ENCODE measurements at regions not wholly inside any gene's neighbourhood (a gene's known extent, or its start where the extent isn't known, plus 50 kb on each side); places are given as distances from the start of the nearest gene placed in this dataset.

GRCh38 chr13:58884353-58885209 lies 1253.0 kb downstream of the PCDH17 start:
- DNase-seq (ENCODE audit: insufficient read length) (no peak), FAIRE-seq (no peak)
- TF ChIP-seq TAF1 (IDR thresholded peaks at IDR 0.05; ENCODE audit: borderline replicate concordance, low read depth, low read length) (no peak), POLR2AphosphoS5 (IDR thresholded peaks at IDR 0.05; ENCODE audit: low read depth, low read length) (no peak), POLR2A (IDR thresholded peaks at IDR 0.05; ENCODE audit: low read depth, low read length) (no peak)

GRCh38 chr13:58889474-58889873 lies 1257.9 kb downstream of the PCDH17 start:
- FAIRE-seq (no peak), DNase-seq (ENCODE audit: insufficient read length) (no peak)
- TF ChIP-seq POLR2AphosphoS5 (IDR thresholded peaks at IDR 0.05; ENCODE audit: low read depth, low read length) = no peak
- no peak for TF ChIP-seq POLR2A (IDR thresholded peaks at IDR 0.05; ENCODE audit: low read depth, low read length)
- no peak for TF ChIP-seq TAF1 (IDR thresholded peaks at IDR 0.05; ENCODE audit: borderline replicate concordance, low read depth, low read length)

- FAIRE-seq = no peak
Measured at GRCh38 chr13:58893396-58893795, 1261.9 kb downstream of the PCDH17 start.

GRCh38 chr13:58906329-58907007 lies 1257.3 kb downstream of the DIAPH3 start:
- no peak for DNase-seq (ENCODE audit: insufficient read length)
- TF ChIP-seq POLR2AphosphoS5 (IDR thresholded peaks at IDR 0.05; ENCODE audit: low read depth, low read length) (no peak), POLR2A (IDR thresholded peaks at IDR 0.05; ENCODE audit: low read depth, low read length) (no peak), TAF1 (IDR thresholded peaks at IDR 0.05; ENCODE audit: borderline replicate concordance, low read depth, low read length) (no peak)
- no peak for FAIRE-seq

More at GRCh38 chr13:58893396-58893795, 1261.9 kb downstream of the PCDH17 start:
- TF ChIP-seq POLR2AphosphoS5 (IDR thresholded peaks at IDR 0.05; ENCODE audit: low read depth, low read length) (no peak), TAF1 (IDR thresholded peaks at IDR 0.05; ENCODE audit: borderline replicate concordance, low read depth, low read length) (no peak), POLR2A (IDR thresholded peaks at IDR 0.05; ENCODE audit: low read depth, low read length) (no peak)
- no peak for DNase-seq (ENCODE audit: insufficient read length)

GRCh38 chr13:58907347-58907746 lies 1256.4 kb downstream of the DIAPH3 start:
- DNase-seq (ENCODE audit: insufficient read length) = no peak
- no peak for FAIRE-seq
- TF ChIP-seq POLR2A (IDR thresholded peaks at IDR 0.05; ENCODE audit: low read depth, low read length) = no peak

GRCh38 chr13:58908019-58908679 lies 1255.6 kb downstream of the DIAPH3 start:
- no peak for DNase-seq (ENCODE audit: insufficient read length)
- TF ChIP-seq POLR2AphosphoS5 (IDR thresholded peaks at IDR 0.05; ENCODE audit: low read depth, low read length) = no peak
- TF ChIP-seq POLR2A (IDR thresholded peaks at IDR 0.05; ENCODE audit: low read depth, low read length) = no peak
- TF ChIP-seq TAF1 (IDR thresholded peaks at IDR 0.05; ENCODE audit: borderline replicate concordance, low read depth, low read length) = no peak
- FAIRE-seq = no peak

GRCh38 chr13:58919551-58919950 lies 1244.2 kb downstream of the DIAPH3 start:
- TF ChIP-seq POLR2A (IDR thresholded peaks at IDR 0.05; ENCODE audit: low read depth, low read length) = no peak
- no peak for TF ChIP-seq TAF1 (IDR thresholded peaks at IDR 0.05; ENCODE audit: borderline replicate concordance, low read depth, low read length)
- TF ChIP-seq POLR2AphosphoS5 (IDR thresholded peaks at IDR 0.05; ENCODE audit: low read depth, low read length) = no peak
- no peak for FAIRE-seq
- DNase-seq (ENCODE audit: insufficient read length) = no peak

- DNase-seq (ENCODE audit: insufficient read length) (no peak), FAIRE-seq (no peak)
- TF ChIP-seq POLR2AphosphoS5 (IDR thresholded peaks at IDR 0.05; ENCODE audit: low read depth, low read length) (no peak), POLR2A (IDR thresholded peaks at IDR 0.05; ENCODE audit: low read depth, low read length) (no peak), TAF1 (IDR thresholded peaks at IDR 0.05; ENCODE audit: borderline replicate concordance, low read depth, low read length) (no peak)
Measured at GRCh38 chr13:58921129-58921528, 1242.6 kb downstream of the DIAPH3 start.

GRCh38 chr13:58926858-58927257 lies 1236.9 kb downstream of the DIAPH3 start:
- no peak for TF ChIP-seq POLR2A (IDR thresholded peaks at IDR 0.05; ENCODE audit: low read depth, low read length)
- no peak for TF ChIP-seq POLR2AphosphoS5 (IDR thresholded peaks at IDR 0.05; ENCODE audit: low read depth, low read length)
- TF ChIP-seq TAF1 (IDR thresholded peaks at IDR 0.05; ENCODE audit: borderline replicate concordance, low read depth, low read length) = no peak
- FAIRE-seq (no peak), DNase-seq (ENCODE audit: insufficient read length) (no peak)

- DNase-seq (ENCODE audit: insufficient read length) = no peak
- FAIRE-seq = no peak
- TF ChIP-seq POLR2AphosphoS5 (IDR thresholded peaks at IDR 0.05; ENCODE audit: low read depth, low read length) (no peak), POLR2A (IDR thresholded peaks at IDR 0.05; ENCODE audit: low read depth, low read length) (no peak), TAF1 (IDR thresholded peaks at IDR 0.05; ENCODE audit: borderline replicate concordance, low read depth, low read length) (no peak)
Measured at GRCh38 chr13:58933475-58933874, 1230.3 kb downstream of the DIAPH3 start.

- FAIRE-seq = no peak
Measured at GRCh38 chr13:58935689-58936088, 1228.0 kb downstream of the DIAPH3 start.

More at GRCh38 chr13:58935689-58936088, 1228.0 kb downstream of the DIAPH3 start:
- no peak for TF ChIP-seq TAF1 (IDR thresholded peaks at IDR 0.05; ENCODE audit: borderline replicate concordance, low read depth, low read length)
- no peak for TF ChIP-seq POLR2A (IDR thresholded peaks at IDR 0.05; ENCODE audit: low read depth, low read length)
- TF ChIP-seq POLR2AphosphoS5 (IDR thresholded peaks at IDR 0.05; ENCODE audit: low read depth, low read length) = no peak
- no peak for DNase-seq (ENCODE audit: insufficient read length)

All from GM12892 (cell line).